ENCODE measurements at regions not wholly inside any gene's neighbourhood (a gene's known extent, or its start where the extent isn't known, plus 50 kb on each side); places are given as distances from the start of the nearest gene placed in this dataset.

- Histone ChIP-seq H3K36me3 (ENCODE audit: control insufficient read depth, insufficient read depth, low read length) (no peaks in the 10 kb centered on the region), H3K27me3 (replicated peaks; ENCODE audit: control insufficient read depth, insufficient read depth, low read length) (no peaks in the 10 kb centered on the region), H3K4me3 (replicated peaks; ENCODE audit: low read depth, low read length) (no peak overlapping the region)
- TF ChIP-seq CTCF (IDR thresholded peaks at IDR 0.05; ENCODE audit: insufficient read depth, low read length, poor library complexity, severe bottlenecking): no peak
- no peak for DNase-seq (ENCODE audit: extremely low read depth, insufficient read length)
Measured at GRCh38 chr2:67950919-67951318, 111.9 kb downstream of the C1D start.

- H3K27me3 ChIP-seq (replicated peaks; ENCODE audit: control insufficient read depth, insufficient read depth, low read length): no peaks in the 10 kb centered on the region
- H3K4me3 ChIP-seq (replicated peaks; ENCODE audit: low read depth, low read length): no peak overlapping the region
- no peak for TF ChIP-seq CTCF (IDR thresholded peaks at IDR 0.05; ENCODE audit: insufficient read depth, low read length, poor library complexity, severe bottlenecking)
- no peaks in the 10 kb centered on the region for H3K36me3 ChIP-seq (ENCODE audit: control insufficient read depth, insufficient read depth, low read length)
- DNase-seq (ENCODE audit: extremely low read depth, insufficient read length): no peak
Measured at GRCh38 chr2:67952066-67952465, 110.7 kb downstream of the C1D start.

- no peaks in the 10 kb centered on the region for H3K27me3 ChIP-seq (replicated peaks; ENCODE audit: control insufficient read depth, insufficient read depth, low read length)
- no peak for DNase-seq (ENCODE audit: extremely low read depth, insufficient read length)
- H3K4me3 ChIP-seq (replicated peaks; ENCODE audit: low read depth, low read length): no peak overlapping the region
- no peaks in the 10 kb centered on the region for H3K36me3 ChIP-seq (ENCODE audit: control insufficient read depth, insufficient read depth, low read length)
- TF ChIP-seq CTCF (IDR thresholded peaks at IDR 0.05; ENCODE audit: insufficient read depth, low read length, poor library complexity, severe bottlenecking): no peak
Measured at GRCh38 chr2:67954093-67954748, 108.6 kb downstream of the C1D start.

GRCh38 chr2:67955748-67956603, 106.8 kb downstream of the C1D start:
- no peak overlapping the region for H3K4me3 ChIP-seq (replicated peaks; ENCODE audit: low read depth, low read length)
- TF ChIP-seq CTCF (IDR thresholded peaks at IDR 0.05; ENCODE audit: insufficient read depth, low read length, poor library complexity, severe bottlenecking): no peak
- H3K36me3 ChIP-seq (ENCODE audit: control insufficient read depth, insufficient read depth, low read length): no peaks in the 10 kb centered on the region
- no peak for DNase-seq (ENCODE audit: extremely low read depth, insufficient read length)
- H3K27me3 ChIP-seq (replicated peaks; ENCODE audit: control insufficient read depth, insufficient read depth, low read length): no peaks in the 10 kb centered on the region

- DNase-seq (ENCODE audit: extremely low read depth, insufficient read length): no peak
- TF ChIP-seq CTCF (IDR thresholded peaks at IDR 0.05; ENCODE audit: insufficient read depth, low read length, poor library complexity, severe bottlenecking): no peak
- H3K27me3 ChIP-seq (replicated peaks; ENCODE audit: control insufficient read depth, insufficient read depth, low read length): no peaks in the 10 kb centered on the region
- H3K36me3 ChIP-seq (ENCODE audit: control insufficient read depth, insufficient read depth, low read length): no peaks in the 10 kb centered on the region
- H3K4me3 ChIP-seq (replicated peaks; ENCODE audit: low read depth, low read length): no peak overlapping the region
Measured at GRCh38 chr2:67965246-67965645, 97.6 kb downstream of the C1D start.
